ENCODE measurements at regions not wholly inside any gene's neighbourhood (a gene's known extent, or its start where the extent isn't known, plus 50 kb on each side); places are given as distances from the start of the nearest gene placed in this dataset.

DNA sequence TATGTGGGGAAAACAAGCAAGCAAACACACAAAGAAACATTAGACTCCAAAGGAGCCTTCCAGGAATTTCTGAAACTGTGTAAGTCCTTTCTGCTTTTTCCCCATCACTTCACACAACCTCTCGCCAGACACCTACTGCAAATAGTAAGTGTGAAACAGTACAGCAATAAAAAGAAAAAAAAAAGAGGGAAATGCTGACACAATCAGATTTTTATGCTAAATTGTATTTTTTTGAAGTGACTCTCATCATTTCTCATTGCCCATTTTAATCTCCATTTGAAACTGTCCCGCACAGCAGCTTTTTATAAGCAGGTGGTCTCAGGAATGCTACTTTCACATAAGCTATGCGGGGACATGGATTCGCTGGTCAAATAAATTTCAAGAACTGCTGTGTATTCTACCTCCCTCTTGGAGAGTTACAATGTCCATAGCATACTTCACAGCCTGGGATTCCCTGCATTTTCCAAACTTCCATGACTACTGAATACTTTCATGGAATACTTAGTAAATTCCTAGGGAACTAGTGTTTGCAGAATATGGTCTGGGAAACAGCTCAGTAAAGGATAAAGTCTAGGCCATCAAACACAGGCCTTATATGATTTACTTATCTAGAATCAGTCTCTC, 139.9 kb upstream of the TSHZ2 start:
- DNase-seq (ENCODE audit: insufficient read length) (no peak), FAIRE-seq (no peak)
- no peak for TF ChIP-seq TAF1 (IDR thresholded peaks at IDR 0.05; ENCODE audit: borderline replicate concordance, low read depth, low read length)
- no peak for TF ChIP-seq POLR2AphosphoS5 (IDR thresholded peaks at IDR 0.05; ENCODE audit: low read depth, low read length)
- TF ChIP-seq POLR2A (IDR thresholded peaks at IDR 0.05; ENCODE audit: low read depth, low read length): no peak

DNA sequence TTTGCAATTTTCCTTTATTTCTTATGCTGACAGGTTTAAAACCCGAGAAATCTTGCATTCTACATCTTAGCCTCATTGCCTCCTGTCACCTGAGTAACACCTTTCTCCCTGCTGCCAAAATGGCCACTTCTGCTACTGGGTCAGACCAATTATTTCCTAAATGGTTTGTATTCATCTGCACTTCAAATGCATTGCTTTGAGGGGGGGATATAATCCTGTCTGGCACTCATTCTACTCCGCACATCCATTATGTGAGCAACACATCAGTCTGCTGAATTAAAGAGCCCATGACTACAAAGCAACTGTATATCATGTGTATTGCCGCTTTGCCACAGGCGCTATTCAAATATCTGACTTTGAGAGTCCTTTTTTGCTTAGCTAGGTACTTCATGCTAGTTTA, 141.6 kb upstream of the TSHZ2 start:
- TF ChIP-seq POLR2A (IDR thresholded peaks at IDR 0.05; ENCODE audit: low read depth, low read length) (no peak), TAF1 (IDR thresholded peaks at IDR 0.05; ENCODE audit: borderline replicate concordance, low read depth, low read length) (no peak), POLR2AphosphoS5 (IDR thresholded peaks at IDR 0.05; ENCODE audit: low read depth, low read length) (no peak)
- FAIRE-seq (no peak), DNase-seq (ENCODE audit: insufficient read length) (no peak)

GRCh38 chr20:52829111-52829510, 143.0 kb upstream of the TSHZ2 start:
- DNase-seq (ENCODE audit: insufficient read length) (no peak), FAIRE-seq (no peak)
- TF ChIP-seq TAF1 (IDR thresholded peaks at IDR 0.05; ENCODE audit: borderline replicate concordance, low read depth, low read length): no peak
- no peak for TF ChIP-seq POLR2AphosphoS5 (IDR thresholded peaks at IDR 0.05; ENCODE audit: low read depth, low read length)
- no peak for TF ChIP-seq POLR2A (IDR thresholded peaks at IDR 0.05; ENCODE audit: low read depth, low read length)

- DNase-seq (ENCODE audit: insufficient read length): no peak
- no peak for FAIRE-seq
- TF ChIP-seq POLR2AphosphoS5 (IDR thresholded peaks at IDR 0.05; ENCODE audit: low read depth, low read length) (no peak), POLR2A (IDR thresholded peaks at IDR 0.05; ENCODE audit: low read depth, low read length) (no peak), TAF1 (IDR thresholded peaks at IDR 0.05; ENCODE audit: borderline replicate concordance, low read depth, low read length) (no peak)
Measured at GRCh38 chr20:52828199-52828598, 144.0 kb upstream of the TSHZ2 start.

GRCh38 chr20:52826722-52827121, 145.4 kb upstream of the TSHZ2 start:
- FAIRE-seq: no peak
- DNase-seq (ENCODE audit: insufficient read length): no peak
- TF ChIP-seq POLR2A (IDR thresholded peaks at IDR 0.05; ENCODE audit: low read depth, low read length) (no peak), TAF1 (IDR thresholded peaks at IDR 0.05; ENCODE audit: borderline replicate concordance, low read depth, low read length) (no peak), POLR2AphosphoS5 (IDR thresholded peaks at IDR 0.05; ENCODE audit: low read depth, low read length) (no peak)

GRCh38 chr20:52826321-52826720, 145.8 kb upstream of the TSHZ2 start:
- TF ChIP-seq POLR2AphosphoS5 (IDR thresholded peaks at IDR 0.05; ENCODE audit: low read depth, low read length): no peak
- TF ChIP-seq TAF1 (IDR thresholded peaks at IDR 0.05; ENCODE audit: borderline replicate concordance, low read depth, low read length): no peak
- TF ChIP-seq POLR2A (IDR thresholded peaks at IDR 0.05; ENCODE audit: low read depth, low read length): no peak
- FAIRE-seq (no peak), DNase-seq (ENCODE audit: insufficient read length) (no peak)

DNA sequence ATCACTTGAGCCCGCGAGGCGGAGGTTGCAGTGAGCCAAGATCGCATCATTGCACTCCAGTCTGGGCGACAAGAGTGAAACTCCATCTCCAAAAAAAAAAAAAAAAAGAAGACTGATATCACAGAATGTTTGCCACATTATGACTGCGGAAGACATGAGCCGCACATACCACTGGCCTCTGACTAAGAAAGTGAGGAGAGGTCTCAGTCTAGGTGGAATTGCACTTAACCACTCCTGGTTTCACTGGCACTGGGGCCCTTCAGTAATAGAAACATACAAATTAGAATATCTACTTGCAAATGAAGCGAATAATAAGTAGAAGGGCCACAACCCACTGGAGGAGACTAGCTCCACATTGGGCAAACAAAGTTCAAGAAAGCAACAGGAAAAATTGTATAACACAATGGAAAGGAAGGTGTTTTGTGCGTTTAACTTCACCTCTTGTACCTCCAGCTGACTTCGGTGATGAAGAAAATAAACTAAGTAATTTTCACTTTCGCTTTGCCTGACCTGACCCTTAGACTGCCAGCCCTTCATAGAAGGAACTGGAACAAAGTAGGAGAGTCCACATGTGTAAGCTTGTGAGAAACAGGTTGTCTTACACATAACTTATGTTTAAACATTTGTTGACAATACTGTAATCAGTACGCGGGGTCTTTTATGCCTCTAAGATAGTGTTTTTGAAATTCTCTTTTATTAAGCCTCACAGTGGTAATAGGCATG, 147.5 kb upstream of the TSHZ2 start:
- FAIRE-seq (no peak), DNase-seq (ENCODE audit: insufficient read length) (no peak)
- no peak for TF ChIP-seq POLR2A (IDR thresholded peaks at IDR 0.05; ENCODE audit: low read depth, low read length)
- TF ChIP-seq TAF1 (IDR thresholded peaks at IDR 0.05; ENCODE audit: borderline replicate concordance, low read depth, low read length): no peak
- TF ChIP-seq POLR2AphosphoS5 (IDR thresholded peaks at IDR 0.05; ENCODE audit: low read depth, low read length): no peak

- no peak for DNase-seq (ENCODE audit: insufficient read length)
- no peak for TF ChIP-seq POLR2A (IDR thresholded peaks at IDR 0.05; ENCODE audit: low read depth, low read length)
- FAIRE-seq: no peak
Measured at GRCh38 chr20:52823303-52823702, 148.9 kb upstream of the TSHZ2 start.

DNA sequence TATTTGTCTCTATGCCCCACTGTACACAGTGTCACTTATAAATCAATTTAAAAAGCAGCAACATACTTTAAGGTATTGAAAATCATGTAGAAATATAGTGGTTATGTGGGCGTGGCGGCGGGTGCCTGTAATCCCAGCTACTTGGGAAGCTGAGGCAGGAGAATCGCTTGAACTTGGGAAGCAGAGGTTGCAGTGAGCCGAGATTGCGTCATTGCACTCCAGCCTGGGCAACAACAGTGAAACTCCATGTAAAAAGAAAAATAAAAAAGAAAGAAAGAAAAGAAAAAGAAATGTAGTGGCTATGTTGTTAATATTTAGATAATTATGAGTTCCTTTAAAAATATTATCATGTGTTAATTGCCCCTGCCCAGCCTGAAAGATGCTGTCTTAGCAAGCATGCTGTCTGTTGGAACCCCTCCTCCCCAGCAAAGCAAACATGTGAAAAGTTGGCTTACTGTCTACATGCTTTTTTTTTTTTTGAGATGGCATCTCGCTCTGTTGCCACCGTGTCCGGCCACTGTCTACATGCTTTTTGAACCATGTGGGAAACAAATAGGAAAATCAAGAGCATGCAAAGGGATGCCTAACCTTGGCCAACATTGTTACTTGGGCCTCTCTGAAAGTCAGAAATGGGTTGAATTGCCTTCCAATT, 151.4 kb upstream of the TSHZ2 start:
- no peak for FAIRE-seq
- TF ChIP-seq POLR2A (IDR thresholded peaks at IDR 0.05; ENCODE audit: low read depth, low read length) (no peak), TAF1 (IDR thresholded peaks at IDR 0.05; ENCODE audit: borderline replicate concordance, low read depth, low read length) (no peak), POLR2AphosphoS5 (IDR thresholded peaks at IDR 0.05; ENCODE audit: low read depth, low read length) (no peak)
- no peak for DNase-seq (ENCODE audit: insufficient read length)

DNA sequence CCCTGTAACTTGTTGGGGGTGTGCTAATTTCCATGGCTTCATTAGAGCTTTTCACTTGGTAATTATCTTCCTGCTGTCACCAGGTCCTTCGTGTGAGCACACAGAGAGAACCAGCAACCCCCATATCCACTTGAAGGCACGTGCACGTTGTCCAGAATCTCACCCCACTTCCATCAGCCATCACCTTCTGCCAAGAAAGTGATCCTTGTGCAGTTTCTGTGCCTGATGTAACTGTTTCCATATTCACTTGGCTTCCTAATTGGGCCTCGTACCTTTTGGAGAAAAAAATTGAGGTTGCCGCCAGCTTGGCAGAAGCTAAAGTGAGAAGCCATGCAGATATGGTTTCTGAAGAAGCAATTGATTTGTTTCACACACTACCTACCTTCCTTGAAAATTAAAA, 153.7 kb upstream of the TSHZ2 start:
- FAIRE-seq: no peak
- no peak for DNase-seq (ENCODE audit: insufficient read length)
- TF ChIP-seq POLR2A (IDR thresholded peaks at IDR 0.05; ENCODE audit: low read depth, low read length) (no peak), POLR2AphosphoS5 (IDR thresholded peaks at IDR 0.05; ENCODE audit: low read depth, low read length) (no peak), TAF1 (IDR thresholded peaks at IDR 0.05; ENCODE audit: borderline replicate concordance, low read depth, low read length) (no peak)

- FAIRE-seq: no peak
- no peak for DNase-seq (ENCODE audit: insufficient read length)
- no peak for TF ChIP-seq POLR2AphosphoS5 (IDR thresholded peaks at IDR 0.05; ENCODE audit: low read depth, low read length)
- no peak for TF ChIP-seq POLR2A (IDR thresholded peaks at IDR 0.05; ENCODE audit: low read depth, low read length)
- no peak for TF ChIP-seq TAF1 (IDR thresholded peaks at IDR 0.05; ENCODE audit: borderline replicate concordance, low read depth, low read length)
Measured at GRCh38 chr20:52817981-52818380, 154.2 kb upstream of the TSHZ2 start.

DNA sequence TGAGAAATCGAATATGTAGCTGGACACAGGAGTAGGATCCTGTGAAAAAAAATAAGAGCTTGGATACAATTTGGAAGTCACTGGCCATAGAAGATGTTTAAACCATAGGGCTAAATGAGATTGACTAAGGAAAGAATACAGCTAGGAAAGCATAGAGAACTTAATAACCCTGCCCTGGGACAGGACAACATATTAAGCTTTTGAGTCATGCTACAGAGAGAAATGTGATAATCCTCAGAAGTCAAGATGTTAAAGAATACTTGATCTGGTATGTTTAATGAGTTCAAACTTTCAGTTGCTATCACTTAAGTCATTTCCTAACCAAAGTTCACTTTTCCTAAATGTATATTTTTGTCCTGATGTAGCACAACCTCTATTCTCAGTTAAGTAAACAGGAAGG, 154.6 kb upstream of the TSHZ2 start:
- no peak for DNase-seq (ENCODE audit: insufficient read length)
- no peak for TF ChIP-seq POLR2A (IDR thresholded peaks at IDR 0.05; ENCODE audit: low read depth, low read length)
- TF ChIP-seq POLR2AphosphoS5 (IDR thresholded peaks at IDR 0.05; ENCODE audit: low read depth, low read length): no peak
- no peak for TF ChIP-seq TAF1 (IDR thresholded peaks at IDR 0.05; ENCODE audit: borderline replicate concordance, low read depth, low read length)
- no peak for FAIRE-seq

All from GM12892 (cell line).